HUES48 (cell line): ENCODE measurements at regions not wholly inside any gene's neighbourhood (a gene's known extent, or its start where the extent isn't known, plus 50 kb on each side); places are given as distances from the start of the nearest gene placed in this dataset.
"Not testable (repeated sequence)": the region's sequence is repeated elsewhere in the genome, so short reads cannot be mapped to it uniquely, and the experiment has no call there.

Source experiments
- H3K27ac ChIP-seq: one replicate; pipeline ENCODE4 v1.7.0; 2013; ENCODE audit warnings: low read depth, low read length, inconsistent platforms
- H3K27me3 ChIP-seq: 2 replicates; pipeline ENCODE4 v1.6.1; 2013; ENCODE audit warnings: mild to moderate bottlenecking, low read length; ENCODE audit not compliant: control insufficient read depth, insufficient read depth
- H3K36me3 ChIP-seq: 2 replicates; pipeline ENCODE4 v1.6.1; 2013; ENCODE audit warnings: low read length; ENCODE audit not compliant: control insufficient read depth, insufficient read depth
- H3K4me1 ChIP-seq: 2 replicates; pipeline ENCODE4 v1.6.1; 2013; ENCODE audit warnings: mild to moderate bottlenecking, low read length; ENCODE audit not compliant: control insufficient read depth, insufficient read depth
- H3K4me3 ChIP-seq: 2 replicates; pipeline ENCODE4 v1.5.1; 2013; ENCODE audit warnings: mild to moderate bottlenecking, low read depth, low read length
- H3K9ac ChIP-seq: 2 replicates; pipeline ENCODE4 v1.6.1; 2013; ENCODE audit warnings: mild to moderate bottlenecking, low read depth, low read length, moderate library complexity
- H3K9me3 ChIP-seq: 2 replicates; pipeline ENCODE4 v1.6.1; 2013; ENCODE audit warnings: low read length; ENCODE audit not compliant: control insufficient read depth, insufficient read depth

DNA sequence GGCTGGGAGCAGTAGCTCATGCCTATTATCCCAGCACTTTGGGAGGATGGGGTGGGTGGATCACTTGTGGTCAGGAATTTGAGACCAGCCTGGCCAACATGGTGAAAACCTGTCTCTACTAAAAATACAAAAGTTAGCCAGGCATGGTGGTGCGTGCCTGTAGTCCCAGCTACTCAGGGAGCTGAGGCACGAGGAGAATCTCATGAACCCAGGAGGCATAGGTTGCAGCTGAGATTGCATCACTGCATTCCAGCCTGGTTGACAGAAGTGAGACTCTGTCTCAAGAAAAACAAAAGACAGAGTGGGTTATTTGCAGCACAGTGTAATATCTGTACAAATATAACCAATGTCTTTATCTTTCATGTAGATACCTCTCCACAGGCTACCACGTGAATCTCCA lies 606.2 kb upstream of the CITED2 start:
- H3K4me3 ChIP-seq, H3K9ac ChIP-seq, H3K9me3 ChIP-seq, H3K27me3 ChIP-seq, H3K36me3 ChIP-seq: not testable (repeated sequence)
- peak overlapping the region; percentile 53 for H3K27ac ChIP-seq
- H3K4me1 ChIP-seq, result peaks cover 25% of the 10 kb centered on the region

DNA sequence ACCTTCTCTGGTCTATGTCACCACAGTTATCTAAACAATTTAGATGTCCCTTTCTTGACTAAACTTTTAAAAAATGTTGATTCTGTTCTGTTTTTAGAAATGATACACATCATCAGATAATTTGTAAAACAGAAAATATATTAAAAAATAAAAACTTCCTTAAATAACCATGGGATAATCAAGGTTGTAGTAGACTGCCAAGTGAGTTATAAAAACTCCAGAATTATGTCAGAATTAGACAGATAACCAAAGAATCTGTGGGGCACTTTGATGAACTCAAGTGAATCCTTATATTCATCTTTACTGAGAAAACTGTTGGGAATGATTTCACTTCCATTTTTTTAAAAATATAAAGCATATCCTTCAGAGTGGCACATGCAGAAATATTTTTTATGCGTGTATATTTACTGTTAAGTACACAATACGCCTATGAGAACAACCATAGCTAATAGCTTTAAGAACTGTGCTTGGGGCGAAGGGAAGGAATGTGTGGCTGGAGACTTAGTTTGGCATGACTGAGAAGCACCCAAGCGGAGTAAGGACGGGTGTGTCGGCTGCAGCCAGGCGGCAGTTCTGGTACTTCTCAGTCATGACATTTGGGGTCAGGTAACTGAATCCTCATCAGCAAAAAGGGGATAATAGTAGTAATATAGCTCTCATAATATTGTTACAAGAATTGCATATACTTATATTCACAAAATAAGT lies 604.7 kb upstream of the CITED2 start:
- Histone ChIP-seq H3K27ac (no peak overlapping the region), H3K4me3 (no peak overlapping the region), H3K9me3 (no peaks in the 10 kb centered on the region), H3K4me1 (peaks cover 25% of the 10 kb centered on the region), H3K27me3 (no peaks in the 10 kb centered on the region), H3K9ac (no peak overlapping the region), H3K36me3 (no peaks in the 10 kb centered on the region)

DNA sequence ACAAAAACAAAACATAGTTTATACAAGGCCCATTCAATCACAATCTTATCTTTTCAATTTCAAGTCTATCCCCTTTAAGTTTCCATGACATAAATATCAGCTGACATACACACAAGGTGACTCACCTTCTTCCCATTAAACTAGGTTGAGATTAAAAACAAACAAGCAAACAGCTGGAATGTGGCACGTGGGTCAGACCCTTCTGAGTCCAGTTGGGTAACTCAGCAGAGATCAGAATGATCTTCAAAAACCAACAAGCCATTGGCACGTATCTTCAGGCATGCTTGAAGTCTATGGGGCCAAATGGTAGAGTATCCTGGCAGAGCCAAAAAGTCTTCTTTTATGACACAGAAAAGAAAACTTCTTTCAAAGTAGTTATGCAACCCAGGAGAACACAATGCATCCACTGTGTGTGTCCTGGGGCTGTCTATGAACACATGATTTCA lies 603.5 kb upstream of the CITED2 start:
- peak overlapping the region; percentile 3 for H3K27ac ChIP-seq
- H3K4me1 ChIP-seq, result peaks cover 17% of the 10 kb centered on the region
- no peak overlapping the region for H3K9ac ChIP-seq
- H3K4me3 ChIP-seq, result no peak overlapping the region
- H3K27me3 ChIP-seq, result no peaks in the 10 kb centered on the region
- H3K36me3 ChIP-seq, result no peaks in the 10 kb centered on the region
- no peaks in the 10 kb centered on the region for H3K9me3 ChIP-seq

DNA sequence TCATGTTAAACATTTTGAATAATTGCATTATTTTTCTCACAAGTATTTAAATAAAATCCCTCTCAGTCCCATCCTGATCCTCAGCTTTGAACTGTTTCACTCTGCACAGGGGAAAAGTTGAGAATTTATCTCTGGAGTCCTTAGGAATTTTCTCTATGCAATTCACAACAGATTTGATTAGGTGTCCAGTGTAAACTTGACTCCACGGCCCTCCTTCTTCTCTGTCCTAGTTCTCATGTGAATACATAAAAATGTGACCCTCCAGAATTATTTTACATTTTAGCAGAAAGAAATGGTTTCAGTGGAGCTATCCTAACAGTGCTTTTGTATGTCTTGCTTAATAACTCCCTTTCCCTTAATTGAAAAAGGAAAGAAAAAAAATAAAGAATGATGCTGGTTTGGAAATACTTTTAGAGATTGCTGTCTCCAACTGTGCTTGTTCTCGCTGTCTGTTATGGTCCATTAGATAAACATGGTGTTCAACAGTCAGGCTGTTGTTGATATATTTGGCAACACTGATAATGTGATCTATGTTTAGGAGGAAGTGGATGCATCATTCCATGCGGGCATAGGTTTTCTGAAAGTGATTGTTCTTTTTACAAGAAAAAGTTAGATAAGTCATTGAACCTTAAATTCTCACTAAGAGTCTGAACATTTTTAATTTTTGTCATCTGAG lies 599.4 kb upstream of the CITED2 start:
- Histone ChIP-seq H3K4me1 (no peaks in the 10 kb centered on the region), H3K4me3 (no peak overlapping the region), H3K9me3 (no peaks in the 10 kb centered on the region), H3K27me3 (no peaks in the 10 kb centered on the region), H3K36me3 (no peaks in the 10 kb centered on the region), H3K9ac (no peak overlapping the region), H3K27ac (no peak overlapping the region)

DNA sequence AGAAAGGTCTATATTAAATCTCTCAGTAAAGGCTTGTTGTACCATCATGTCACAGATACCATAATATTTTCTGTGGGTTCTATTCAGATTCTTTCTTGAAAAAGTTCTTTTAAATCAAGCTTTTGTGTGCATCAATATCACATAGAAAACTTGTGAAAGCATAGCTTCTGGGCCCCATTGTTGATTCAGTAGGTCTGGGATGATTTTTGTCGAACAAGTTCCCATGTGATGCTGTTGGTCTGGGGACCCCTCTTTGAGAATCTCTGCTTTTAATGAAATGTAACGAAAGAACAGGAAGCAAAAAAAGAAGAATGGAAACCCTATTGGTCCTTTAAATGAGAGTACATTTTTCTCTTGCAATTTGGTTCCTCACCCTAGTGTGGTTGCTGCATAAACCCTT lies 597.7 kb upstream of the CITED2 start:
- Histone ChIP-seq H3K4me1 (no peaks in the 10 kb centered on the region), H3K36me3 (no peaks in the 10 kb centered on the region), H3K27ac (no peak overlapping the region), H3K27me3 (no peaks in the 10 kb centered on the region), H3K4me3 (no peak overlapping the region), H3K9ac (no peak overlapping the region), H3K9me3 (no peaks in the 10 kb centered on the region)

DNA sequence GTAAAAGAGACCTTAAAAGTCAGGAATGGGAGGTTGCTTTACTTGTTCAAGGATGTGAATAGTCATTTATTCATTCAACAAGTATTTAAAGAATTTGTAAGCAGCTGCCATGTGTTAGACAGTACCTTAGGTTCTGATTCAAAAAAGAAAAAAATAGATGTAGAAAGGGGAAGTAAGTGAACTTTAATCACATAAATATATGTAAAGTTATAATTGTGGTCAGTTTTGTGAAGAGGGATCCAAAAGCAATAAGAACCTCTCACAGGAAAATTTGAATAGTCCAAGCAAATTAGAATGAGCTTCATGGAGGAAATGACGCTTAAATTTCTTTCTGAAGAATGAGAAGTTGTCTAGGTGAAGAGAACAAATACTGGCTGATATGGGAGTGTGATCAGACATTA lies 596.1 kb upstream of the CITED2 start:
- Histone ChIP-seq H3K36me3 (no peaks in the 10 kb centered on the region), H3K9me3 (no peaks in the 10 kb centered on the region), H3K27ac (no peak overlapping the region), H3K4me1 (peaks cover 14% of the 10 kb centered on the region), H3K9ac (no peak overlapping the region), H3K4me3 (no peak overlapping the region), H3K27me3 (no peaks in the 10 kb centered on the region)

DNA sequence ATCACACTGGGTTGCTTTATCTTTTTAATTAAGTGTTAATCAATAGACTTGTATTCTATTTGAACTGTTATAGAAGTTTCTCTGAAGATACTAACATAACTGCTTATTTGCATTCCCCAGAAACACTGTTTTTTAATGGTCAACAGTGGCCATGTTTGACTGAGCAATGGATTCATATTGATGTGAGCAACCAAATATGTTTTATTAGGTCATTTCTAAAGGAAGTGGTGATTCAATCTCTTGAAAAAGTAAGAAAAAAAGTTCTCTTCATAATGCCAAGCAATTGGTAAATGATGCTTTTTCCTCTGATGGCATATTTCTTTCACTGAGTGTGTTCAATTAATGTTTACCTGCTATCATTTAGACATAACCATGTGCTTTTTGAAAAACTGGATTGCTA lies 593.0 kb upstream of the CITED2 start:
- Histone ChIP-seq H3K9ac (no peak overlapping the region), H3K4me1 (peaks cover 26% of the 10 kb centered on the region), H3K4me3 (no peak overlapping the region), H3K36me3 (no peaks in the 10 kb centered on the region), H3K27ac (no peak overlapping the region), H3K9me3 (no peaks in the 10 kb centered on the region), H3K27me3 (no peaks in the 10 kb centered on the region)

DNA sequence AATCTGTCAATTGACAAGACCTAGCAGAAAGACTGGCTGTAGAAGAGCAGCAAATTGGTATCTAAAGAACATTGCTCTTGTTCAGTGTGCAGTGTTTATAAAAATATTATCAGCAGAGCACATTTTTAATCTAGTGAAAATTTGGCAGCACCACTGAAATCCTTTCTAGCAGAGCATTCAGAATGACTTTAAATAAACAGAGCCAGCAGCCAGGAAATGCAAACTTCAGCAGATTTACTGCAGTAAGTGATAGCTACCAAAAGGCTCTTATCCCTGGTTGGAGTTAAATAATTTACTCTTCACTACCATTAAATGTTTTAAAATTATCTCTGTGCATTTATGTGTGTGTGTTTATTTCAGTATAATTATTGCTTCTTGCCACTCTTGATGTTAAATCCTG lies 590.9 kb upstream of the CITED2 start:
- H3K36me3 ChIP-seq, result no peaks in the 10 kb centered on the region
- no peak overlapping the region for H3K27ac ChIP-seq
- no peaks in the 10 kb centered on the region for H3K27me3 ChIP-seq
- no peaks in the 10 kb centered on the region for H3K9me3 ChIP-seq
- no peak overlapping the region for H3K9ac ChIP-seq
- H3K4me3 ChIP-seq, result no peak overlapping the region
- H3K4me1 ChIP-seq, result peaks cover 26% of the 10 kb centered on the region

DNA sequence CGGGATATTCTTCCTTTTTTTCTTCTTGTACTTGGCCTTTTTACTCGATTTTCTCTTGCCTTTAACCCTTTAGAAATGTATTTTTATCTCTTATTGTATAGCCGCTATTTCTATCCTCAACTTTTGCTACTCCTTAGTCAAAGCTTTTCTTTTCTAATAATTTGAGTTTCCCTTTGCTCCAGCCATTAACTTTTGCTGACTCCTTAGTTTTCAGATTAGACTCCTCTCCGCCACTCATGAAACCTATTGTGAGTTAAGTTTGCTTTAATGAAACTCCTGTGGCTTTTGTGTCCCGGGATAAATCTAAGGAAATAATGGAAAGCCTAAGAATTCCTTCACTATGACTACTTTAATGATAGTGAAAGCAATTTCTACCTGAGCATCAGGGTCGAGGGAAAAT lies 590.3 kb upstream of the CITED2 start:
- no peaks in the 10 kb centered on the region for H3K36me3 ChIP-seq
- no peak overlapping the region for H3K4me3 ChIP-seq
- H3K9me3 ChIP-seq, result no peaks in the 10 kb centered on the region
- no peak overlapping the region for H3K9ac ChIP-seq
- H3K27me3 ChIP-seq, result no peaks in the 10 kb centered on the region
- H3K4me1 ChIP-seq, result peaks cover 26% of the 10 kb centered on the region
- H3K27ac ChIP-seq, result no peak overlapping the region

DNA sequence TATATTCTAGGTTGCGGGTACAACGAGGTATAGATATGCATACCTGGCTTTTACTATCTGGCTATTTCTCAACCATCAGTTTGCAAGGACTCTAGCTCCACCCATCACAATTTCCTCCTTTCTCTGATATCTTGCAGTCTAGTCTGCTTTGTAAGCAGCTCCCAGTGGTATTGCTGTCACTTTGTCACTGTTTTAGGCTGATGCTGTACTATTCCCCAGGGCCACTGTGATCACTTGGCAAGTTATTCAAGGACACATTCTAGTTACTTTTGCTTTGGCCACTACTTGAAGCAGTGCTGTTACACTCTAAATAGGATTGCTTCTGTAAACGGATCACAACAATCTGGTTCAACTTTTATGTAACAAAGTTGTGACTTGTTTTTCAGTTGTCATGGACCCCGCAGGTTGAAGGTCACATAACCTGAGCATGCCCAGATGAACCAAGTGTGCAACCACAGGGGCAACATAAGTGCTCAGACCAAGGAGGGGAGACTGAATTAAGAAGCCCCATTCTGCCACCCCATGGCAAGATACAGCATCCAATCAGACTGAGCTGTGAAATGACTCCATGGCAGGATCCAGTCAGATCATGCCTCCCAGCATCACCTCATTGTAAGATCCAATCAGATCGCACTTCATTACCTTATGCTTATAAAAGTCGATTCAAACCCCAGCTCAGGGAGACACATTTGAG lies 588.4 kb upstream of the CITED2 start:
- no peaks in the 10 kb centered on the region for H3K27me3 ChIP-seq
- H3K4me3 ChIP-seq, result no peak overlapping the region
- H3K9ac ChIP-seq, result no peak overlapping the region
- H3K27ac ChIP-seq, result no peak overlapping the region
- H3K36me3 ChIP-seq, result no peaks in the 10 kb centered on the region
- H3K4me1 ChIP-seq, result peaks cover 26% of the 10 kb centered on the region
- no peaks in the 10 kb centered on the region for H3K9me3 ChIP-seq

DNA sequence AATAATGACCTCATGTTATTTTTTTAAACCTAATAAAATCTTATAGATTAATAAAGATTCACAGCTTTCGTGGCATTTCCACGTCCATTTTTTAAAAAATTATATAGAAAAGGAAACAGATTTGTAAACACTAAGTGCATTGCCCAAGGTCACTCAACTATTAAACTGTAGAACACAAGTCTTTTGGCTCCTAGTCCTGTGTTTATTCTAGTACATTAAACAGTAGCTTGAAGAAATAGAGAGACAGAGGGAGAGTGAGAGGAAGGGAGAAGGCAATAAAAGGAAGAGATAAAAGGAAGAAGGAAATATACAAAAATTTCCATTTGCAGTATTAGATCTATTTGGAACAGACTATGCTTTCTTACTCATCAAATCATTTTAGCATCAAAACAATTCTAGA lies 586.7 kb upstream of the CITED2 start:
- no peak overlapping the region for H3K9ac ChIP-seq
- H3K4me3 ChIP-seq, result no peak overlapping the region
- peaks cover 17% of the 10 kb centered on the region for H3K4me1 ChIP-seq
- no peak overlapping the region for H3K27ac ChIP-seq
- H3K27me3 ChIP-seq, result no peaks in the 10 kb centered on the region
- H3K9me3 ChIP-seq, result no peaks in the 10 kb centered on the region
- H3K36me3 ChIP-seq, result no peaks in the 10 kb centered on the region
